Astrocyte of the cerebellum (primary cell): ENCODE measurements at regions not wholly inside any gene's neighbourhood (a gene's known extent, or its start where the extent isn't known, plus 50 kb on each side); places are given as distances from the start of the nearest gene placed in this dataset.

ENCODE experiments used
- DNase-seq: peaks from one replicate; pipeline ENCODE4 v3.0.0-alpha.2; 2011; ENCODE audit warnings: low read depth
- H3K4me3 ChIP-seq: 2 replicates; pipeline ENCODE4 v1.5.1; 2011; ENCODE audit warnings: mild to moderate bottlenecking, low read depth, low read length, moderate library complexity
- in situ Hi-C: cut with HindIII; loops from 2 replicates; pipeline ENCODE4 v1.10.0; 2017; ENCODE audit warnings: low sequenced_read_pairs
- TF ChIP-seq, protein P1 (sequence below): IDR thresholded peaks from 2 replicates; pipeline ENCODE4 v1.5.1; 2012; ENCODE audit warnings: low read length, low read depth, moderate library complexity, mild to moderate bottlenecking; ENCODE audit errors: missing control alignments

DNA sequence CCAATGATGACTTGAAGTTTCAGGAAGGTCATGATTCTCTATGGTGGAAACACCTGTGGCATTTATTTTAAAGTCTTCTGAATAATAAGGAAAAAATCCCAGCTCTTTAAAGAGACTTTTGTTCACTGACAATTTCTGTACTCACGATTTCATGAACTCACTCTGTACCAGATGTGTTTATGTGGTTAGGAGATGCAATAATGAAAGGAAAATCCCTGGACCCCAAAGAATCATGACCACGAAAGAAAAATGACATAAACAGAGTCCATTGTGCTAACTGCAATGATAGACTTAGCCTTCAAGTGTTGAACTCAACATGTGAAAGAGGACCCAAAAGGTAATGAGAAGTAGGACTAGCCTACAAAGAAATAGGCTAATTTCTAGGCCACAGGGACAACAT is 947.5 kb downstream of the CDH11 start:
- in situ Hi-C loops: no loop called here

GRCh38 chr16:64172652-64173051 is 949.2 kb downstream of the CDH11 start:
- DNase-seq: no peak
- in situ Hi-C loops: no loop called here
- TF ChIP-seq, protein P1, sequence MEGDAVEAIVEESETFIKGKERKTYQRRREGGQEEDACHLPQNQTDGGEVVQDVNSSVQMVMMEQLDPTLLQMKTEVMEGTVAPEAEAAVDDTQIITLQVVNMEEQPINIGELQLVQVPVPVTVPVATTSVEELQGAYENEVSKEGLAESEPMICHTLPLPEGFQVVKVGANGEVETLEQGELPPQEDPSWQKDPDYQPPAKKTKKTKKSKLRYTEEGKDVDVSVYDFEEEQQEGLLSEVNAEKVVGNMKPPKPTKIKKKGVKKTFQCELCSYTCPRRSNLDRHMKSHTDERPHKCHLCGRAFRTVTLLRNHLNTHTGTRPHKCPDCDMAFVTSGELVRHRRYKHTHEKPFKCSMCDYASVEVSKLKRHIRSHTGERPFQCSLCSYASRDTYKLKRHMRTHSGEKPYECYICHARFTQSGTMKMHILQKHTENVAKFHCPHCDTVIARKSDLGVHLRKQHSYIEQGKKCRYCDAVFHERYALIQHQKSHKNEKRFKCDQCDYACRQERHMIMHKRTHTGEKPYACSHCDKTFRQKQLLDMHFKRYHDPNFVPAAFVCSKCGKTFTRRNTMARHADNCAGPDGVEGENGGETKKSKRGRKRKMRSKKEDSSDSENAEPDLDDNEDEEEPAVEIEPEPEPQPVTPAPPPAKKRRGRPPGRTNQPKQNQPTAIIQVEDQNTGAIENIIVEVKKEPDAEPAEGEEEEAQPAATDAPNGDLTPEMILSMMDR: no peak
- no peak overlapping the region for H3K4me3 ChIP-seq

More for the DNA sequence above, 947.5 kb downstream of the CDH11 start:
- no peak overlapping the region for H3K4me3 ChIP-seq
- DNase-seq: no peak
- TF ChIP-seq, protein P1: no peak

GRCh38 chr16:64172226-64172625 is 949.6 kb downstream of the CDH11 start:
- TF ChIP-seq, protein P1: no peak
- DNase-seq: no peak
- in situ Hi-C loops: no loop called here
- H3K4me3 ChIP-seq: no peak overlapping the region

DNA sequence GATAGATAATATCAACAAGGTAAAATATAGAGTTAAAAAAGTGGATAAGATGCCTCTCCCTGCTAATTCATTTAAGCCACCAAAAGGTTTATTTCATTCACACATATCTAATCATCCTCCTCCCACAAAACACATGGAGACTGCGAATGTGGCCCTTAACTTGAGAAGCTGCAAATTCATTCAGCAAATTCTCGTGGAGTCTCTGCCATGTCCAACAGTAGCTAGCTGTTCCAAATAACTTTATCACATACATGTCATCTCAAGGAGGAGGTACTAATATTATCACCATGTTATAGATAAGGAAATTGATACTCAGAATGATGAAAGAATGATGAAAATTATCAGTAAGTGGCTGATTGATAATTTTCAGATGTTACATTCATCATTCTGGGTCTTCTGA is 950.2 kb downstream of the CDH11 start:
- H3K4me3 ChIP-seq: no peak overlapping the region
- DNase-seq: no peak
- in situ Hi-C loops: no loop called here
- TF ChIP-seq, protein P1: no peak

DNA sequence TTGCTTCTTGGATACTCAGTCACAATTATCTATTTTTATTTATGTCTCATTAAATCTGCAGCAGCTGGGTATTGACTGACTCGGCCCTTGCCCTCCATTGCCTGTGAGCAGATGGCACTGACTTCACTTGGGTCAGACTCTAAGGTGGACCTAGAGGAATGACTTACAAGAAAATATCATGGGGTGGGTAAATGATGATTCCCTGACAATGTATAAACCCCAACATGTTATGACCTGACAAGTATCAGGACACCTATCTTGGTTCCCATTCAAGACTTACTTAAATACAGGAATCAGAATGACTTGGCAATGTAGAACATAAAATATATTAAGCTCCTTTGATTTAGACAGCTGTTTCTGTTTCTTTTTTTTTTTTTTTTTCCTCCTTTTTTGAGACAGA is 953.5 kb downstream of the CDH11 start:
- no peak overlapping the region for H3K4me3 ChIP-seq
- TF ChIP-seq, protein P1: no peak
- DNase-seq: no peak
- in situ Hi-C loops: no loop called here

DNA sequence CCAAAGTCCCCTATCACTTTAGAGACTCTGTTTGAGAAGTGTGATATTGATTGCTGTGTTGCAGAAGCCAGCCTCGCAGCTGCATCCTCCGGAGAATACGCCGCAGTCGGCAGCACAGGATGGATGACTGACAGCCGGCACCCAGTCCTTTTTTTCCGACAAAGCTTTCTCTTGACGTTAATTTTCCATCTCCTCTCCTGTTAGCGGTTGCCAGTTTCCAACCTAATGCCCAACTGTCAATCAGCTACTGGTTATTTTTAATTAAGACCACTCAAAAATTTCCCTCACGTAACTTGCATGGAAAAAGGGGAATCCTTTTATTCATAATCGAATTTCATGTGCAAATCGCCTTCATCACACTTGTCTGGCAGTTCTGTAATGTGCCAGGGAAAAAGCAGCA is 953.9 kb downstream of the CDH11 start:
- H3K4me3 ChIP-seq: no peak overlapping the region
- in situ Hi-C loops: no loop called here

More for the DNA sequence above, 953.9 kb downstream of the CDH11 start:
- no peak for DNase-seq
- TF ChIP-seq, protein P1: no peak
